IPS-18c (cell line): ENCODE measurements at regions not wholly inside any gene's neighbourhood (a gene's known extent, or its start where the extent isn't known, plus 50 kb on each side); places are given as distances from the start of the nearest gene placed in this dataset.
"Not testable (repeated sequence)": the region's sequence is repeated elsewhere in the genome, so short reads cannot be mapped to it uniquely, and the experiment has no call there.

Experiments
- H3K4me3 ChIP-seq: 2 replicates; pipeline ENCODE4 v1.7.0; 2013; ENCODE audit warnings: low read depth, mild to moderate bottlenecking, low read length, moderate library complexity; ENCODE audit not compliant: insufficient read depth
- H3K9me3 ChIP-seq: one replicate; pipeline ENCODE4 v1.6.1; 2013; ENCODE audit warnings: mild to moderate bottlenecking, low read length, moderate library complexity; ENCODE audit not compliant: control insufficient read depth, insufficient read depth

GRCh38 chr2:217008794-217009193 lies 148.9 kb upstream of the TNP1 start:
- Histone ChIP-seq H3K9me3 (no peaks in the 10 kb centered on the region), H3K4me3 (no peak overlapping the region)

- no peak overlapping the region for H3K4me3 ChIP-seq
- H3K9me3 ChIP-seq, result no peaks in the 10 kb centered on the region
Measured at GRCh38 chr2:217006217-217006616, 146.4 kb upstream of the TNP1 start.

- H3K9me3 ChIP-seq, result no peaks in the 10 kb centered on the region
- no peak overlapping the region for H3K4me3 ChIP-seq
Measured at GRCh38 chr2:217004656-217005055, 144.8 kb upstream of the TNP1 start.

GRCh38 chr2:217001740-217002139 lies 141.9 kb upstream of the TNP1 start:
- H3K4me3 ChIP-seq, result no peak overlapping the region
- no peaks in the 10 kb centered on the region for H3K9me3 ChIP-seq

GRCh38 chr2:217000406-217000805 lies 140.5 kb upstream of the TNP1 start:
- Histone ChIP-seq H3K9me3 (no peaks in the 10 kb centered on the region), H3K4me3 (no peak overlapping the region)

- Histone ChIP-seq H3K4me3 (no peak overlapping the region), H3K9me3 (no peaks in the 10 kb centered on the region)
Measured at GRCh38 chr2:216996279-216996845, 136.5 kb upstream of the TNP1 start.

- Histone ChIP-seq H3K4me3 (no peak overlapping the region), H3K9me3 (no peaks in the 10 kb centered on the region)
Measured at GRCh38 chr2:216994353-216994854, 134.5 kb upstream of the TNP1 start.

GRCh38 chr2:216992056-216992675 lies 132.3 kb upstream of the TNP1 start:
- Histone ChIP-seq H3K4me3 (no peak overlapping the region), H3K9me3 (no peaks in the 10 kb centered on the region)

- no peaks in the 10 kb centered on the region for H3K9me3 ChIP-seq
Measured at GRCh38 chr2:216991563-216991962, 131.7 kb upstream of the TNP1 start.

GRCh38 chr2:216989340-216990129 lies 129.7 kb upstream of the TNP1 start:
- H3K9me3 ChIP-seq, result no peaks in the 10 kb centered on the region
- H3K4me3 ChIP-seq, result no peak overlapping the region

More at GRCh38 chr2:216991563-216991962, 131.7 kb upstream of the TNP1 start:
- no peak overlapping the region for H3K4me3 ChIP-seq

- no peaks in the 10 kb centered on the region for H3K9me3 ChIP-seq
- H3K4me3 ChIP-seq, result no peak overlapping the region
Measured at GRCh38 chr2:216987252-216987821, 127.5 kb upstream of the TNP1 start.

GRCh38 chr2:216985658-216986141 lies 125.8 kb upstream of the TNP1 start:
- Histone ChIP-seq H3K9me3 (no peaks in the 10 kb centered on the region), H3K4me3 (no peak overlapping the region)

- H3K4me3 ChIP-seq, result no peak overlapping the region
Measured at GRCh38 chr2:216984937-216985336, 125.1 kb upstream of the TNP1 start.

GRCh38 chr2:216981951-216982350 lies 122.1 kb upstream of the TNP1 start:
- H3K4me3 ChIP-seq, H3K9me3 ChIP-seq: not testable (repeated sequence)

More at GRCh38 chr2:216984937-216985336, 125.1 kb upstream of the TNP1 start:
- H3K9me3 ChIP-seq, result no peaks in the 10 kb centered on the region

- not testable (repeated sequence) for H3K9me3 ChIP-seq, H3K4me3 ChIP-seq
Measured at GRCh38 chr2:216980510-216980909, 120.6 kb upstream of the TNP1 start.

- H3K4me3 ChIP-seq, result no peak overlapping the region
- H3K9me3 ChIP-seq, result no peaks in the 10 kb centered on the region
Measured at GRCh38 chr2:216974321-216975302, 114.7 kb upstream of the TNP1 start.

GRCh38 chr2:216971593-216971992 lies 111.7 kb upstream of the TNP1 start:
- Histone ChIP-seq H3K4me3 (no peak overlapping the region), H3K9me3 (no peaks in the 10 kb centered on the region)
